ENCODE measurements at regions not wholly inside any gene's neighbourhood (a gene's known extent, or its start where the extent isn't known, plus 50 kb on each side); places are given as distances from the start of the nearest gene placed in this dataset.

DNA sequence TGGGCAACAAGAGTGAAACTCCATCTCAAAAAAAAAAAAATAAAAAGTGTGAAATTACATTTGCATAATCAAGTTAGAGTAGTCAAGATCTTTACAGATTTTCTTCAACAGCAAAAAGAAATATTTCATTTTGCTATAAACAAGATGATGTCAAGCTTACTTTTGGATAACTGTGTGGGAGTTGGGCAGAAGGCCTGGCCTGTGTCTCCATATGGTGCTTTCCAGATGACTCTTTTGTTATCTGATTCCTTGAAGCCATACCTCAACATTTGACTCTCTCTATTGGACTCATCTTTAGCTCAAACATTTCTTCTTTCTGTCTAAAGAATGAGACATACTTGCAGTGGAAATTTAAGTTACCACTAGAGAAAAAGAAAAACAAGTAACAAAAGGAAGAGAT, 246.8 kb downstream of the MSX2 start:
- H3K27ac Mint-ChIP-seq = no peak overlapping the region
- peaks cover 11% of the 10 kb centered on the region for H3K4me1 Mint-ChIP-seq
- TF ChIP-seq JUN (CRISPR knock-in tag; IDR thresholded peaks at IDR 0.05) (no peak), GTF2I (CRISPR knock-in tag; conservative IDR thresholded peaks at IDR 0.05) (no peak), FOXJ3 (CRISPR knock-in tag; IDR thresholded peaks at IDR 0.05; ENCODE audit: borderline replicate concordance) (no peak), ZNF219 (CRISPR knock-in tag; IDR thresholded peaks at IDR 0.05; ENCODE audit: borderline replicate concordance) (no peak), CREM (CRISPR knock-in tag; IDR thresholded peaks at IDR 0.05) (no peak), PRRX2 (CRISPR knock-in tag; IDR thresholded peaks at IDR 0.05) (no peak), TEAD4 (CRISPR knock-in tag; IDR thresholded peaks at IDR 0.05) (no peak)
- TF ChIP-seq, protein P1, sequence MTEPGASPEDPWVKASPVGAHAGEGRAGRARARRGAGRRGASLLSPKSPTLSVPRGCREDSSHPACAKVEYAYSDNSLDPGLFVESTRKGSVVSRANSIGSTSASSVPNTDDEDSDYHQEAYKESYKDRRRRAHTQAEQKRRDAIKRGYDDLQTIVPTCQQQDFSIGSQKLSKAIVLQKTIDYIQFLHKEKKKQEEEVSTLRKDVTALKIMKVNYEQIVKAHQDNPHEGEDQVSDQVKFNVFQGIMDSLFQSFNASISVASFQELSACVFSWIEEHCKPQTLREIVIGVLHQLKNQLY (CRISPR knock-in tag; IDR thresholded peaks at IDR 0.05) = no peak
- TF ChIP-seq, protein P2, sequence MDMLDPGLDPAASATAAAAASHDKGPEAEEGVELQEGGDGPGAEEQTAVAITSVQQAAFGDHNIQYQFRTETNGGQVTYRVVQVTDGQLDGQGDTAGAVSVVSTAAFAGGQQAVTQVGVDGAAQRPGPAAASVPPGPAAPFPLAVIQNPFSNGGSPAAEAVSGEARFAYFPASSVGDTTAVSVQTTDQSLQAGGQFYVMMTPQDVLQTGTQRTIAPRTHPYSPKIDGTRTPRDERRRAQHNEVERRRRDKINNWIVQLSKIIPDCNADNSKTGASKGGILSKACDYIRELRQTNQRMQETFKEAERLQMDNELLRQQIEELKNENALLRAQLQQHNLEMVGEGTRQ (CRISPR knock-in tag; IDR thresholded peaks at IDR 0.05) = no peak
- H3K36me3 Mint-ChIP-seq = peaks cover 9% of the 10 kb centered on the region
- no peak for ATAC-seq
- ChIA-PET CTCF (no interaction called here), POLR2A (no interaction called here)
- H3K27me3 Mint-ChIP-seq (ENCODE audit: low read depth) = no peaks in the 10 kb centered on the region; the same call in 1 of the 2 replicates
- H3K9me3 Mint-ChIP-seq = peaks cover 33% of the 10 kb centered on the region
- H3K4me3 Mint-ChIP-seq = no peak overlapping the region
- DNase-seq (ENCODE audit: low spot score) = no peak

- ATAC-seq (no peak), DNase-seq (ENCODE audit: low spot score) (no peak)
- H3K4me1 Mint-ChIP-seq = peaks cover 11% of the 10 kb centered on the region
- no peak overlapping the region for H3K4me3 Mint-ChIP-seq
- no peak overlapping the region for H3K27ac Mint-ChIP-seq
- ChIA-PET CTCF (no interaction called here), POLR2A (no interaction called here)
- peaks cover 14% of the 10 kb centered on the region for H3K36me3 Mint-ChIP-seq
- peaks cover 40% of the 10 kb centered on the region for H3K9me3 Mint-ChIP-seq
- H3K27me3 Mint-ChIP-seq (ENCODE audit: low read depth) = no peaks in the 10 kb centered on the region; the same call in 1 of the 2 replicates
- TF ChIP-seq, protein P3, sequence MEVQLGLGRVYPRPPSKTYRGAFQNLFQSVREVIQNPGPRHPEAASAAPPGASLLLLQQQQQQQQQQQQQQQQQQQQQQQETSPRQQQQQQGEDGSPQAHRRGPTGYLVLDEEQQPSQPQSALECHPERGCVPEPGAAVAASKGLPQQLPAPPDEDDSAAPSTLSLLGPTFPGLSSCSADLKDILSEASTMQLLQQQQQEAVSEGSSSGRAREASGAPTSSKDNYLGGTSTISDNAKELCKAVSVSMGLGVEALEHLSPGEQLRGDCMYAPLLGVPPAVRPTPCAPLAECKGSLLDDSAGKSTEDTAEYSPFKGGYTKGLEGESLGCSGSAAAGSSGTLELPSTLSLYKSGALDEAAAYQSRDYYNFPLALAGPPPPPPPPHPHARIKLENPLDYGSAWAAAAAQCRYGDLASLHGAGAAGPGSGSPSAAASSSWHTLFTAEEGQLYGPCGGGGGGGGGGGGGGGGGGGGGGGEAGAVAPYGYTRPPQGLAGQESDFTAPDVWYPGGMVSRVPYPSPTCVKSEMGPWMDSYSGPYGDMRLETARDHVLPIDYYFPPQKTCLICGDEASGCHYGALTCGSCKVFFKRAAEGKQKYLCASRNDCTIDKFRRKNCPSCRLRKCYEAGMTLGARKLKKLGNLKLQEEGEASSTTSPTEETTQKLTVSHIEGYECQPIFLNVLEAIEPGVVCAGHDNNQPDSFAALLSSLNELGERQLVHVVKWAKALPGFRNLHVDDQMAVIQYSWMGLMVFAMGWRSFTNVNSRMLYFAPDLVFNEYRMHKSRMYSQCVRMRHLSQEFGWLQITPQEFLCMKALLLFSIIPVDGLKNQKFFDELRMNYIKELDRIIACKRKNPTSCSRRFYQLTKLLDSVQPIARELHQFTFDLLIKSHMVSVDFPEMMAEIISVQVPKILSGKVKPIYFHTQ (CRISPR knock-in tag; IDR thresholded peaks at IDR 0.05) = no peak
- TF ChIP-seq E2F5 (CRISPR knock-in tag; IDR thresholded peaks at IDR 0.05) = no peak
- TF ChIP-seq ZNF138 (CRISPR knock-in tag; conservative IDR thresholded peaks at IDR 0.05) = no peak
- TF ChIP-seq, protein P2 (CRISPR knock-in tag; IDR thresholded peaks at IDR 0.05) = no peak
- TF ChIP-seq NFATC4 (CRISPR knock-in tag; IDR thresholded peaks at IDR 0.05) = no peak
- TF ChIP-seq, protein P4, sequence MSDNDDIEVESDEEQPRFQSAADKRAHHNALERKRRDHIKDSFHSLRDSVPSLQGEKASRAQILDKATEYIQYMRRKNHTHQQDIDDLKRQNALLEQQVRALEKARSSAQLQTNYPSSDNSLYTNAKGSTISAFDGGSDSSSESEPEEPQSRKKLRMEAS (CRISPR knock-in tag; IDR thresholded peaks at IDR 0.05) = no peak
- TF ChIP-seq ZMAT4 (CRISPR knock-in tag; IDR thresholded peaks at IDR 0.05) = no peak
- no peak for TF ChIP-seq ZNF423 (CRISPR knock-in tag; IDR thresholded peaks at IDR 0.05)
- no peak for TF ChIP-seq NR1H2 (CRISPR knock-in tag; IDR thresholded peaks at IDR 0.05)
- no peak for TF ChIP-seq GRHL2 (CRISPR knock-in tag; IDR thresholded peaks at IDR 0.05; ENCODE audit: insufficient replicate concordance, severe bottlenecking)
- TF ChIP-seq SP1 (CRISPR knock-in tag; conservative IDR thresholded peaks at IDR 0.05) = no peak
- no peak for TF ChIP-seq TP53 (CRISPR knock-in tag; IDR thresholded peaks at IDR 0.05)
- TF ChIP-seq STAT6 (CRISPR knock-in tag; conservative IDR thresholded peaks at IDR 0.05; ENCODE audit: low read depth) = no peak
- no peak for TF ChIP-seq ESRRA (CRISPR knock-in tag; IDR thresholded peaks at IDR 0.05; ENCODE audit: borderline replicate concordance)
These were observed 246.1 kb downstream of the MSX2 start for GRCh38 chr5:174970502-174970901.

All from WTC11 (cell line).